H1 (cell line): ENCODE measurements at regions not wholly inside any gene's neighbourhood (a gene's known extent, or its start where the extent isn't known, plus 50 kb on each side); places are given as distances from the start of the nearest gene placed in this dataset.

ENCODE experiments used
- EP300 ChIP-seq, 2 experiments: IDR thresholded peaks; 1 replicate in 1 of 2; 2 replicates in 1 of 2; pipeline ENCODE4 v1.6.1; 2011 to 2012; ENCODE audit warnings: low read depth in 2 of 2, low read length in 2 of 2, mild to moderate bottlenecking in 2 of 2, borderline replicate concordance in 1 of 2, inconsistent platforms in 1 of 2, moderate library complexity in 1 of 2
- GABPA ChIP-seq: IDR thresholded peaks from 2 replicates; pipeline ENCODE4 v1.6.1; 2011; ENCODE audit warnings: mild to moderate bottlenecking, low read length, moderate library complexity, borderline replicate concordance; ENCODE audit not compliant: insufficient read depth
- ZNF274 ChIP-seq: IDR thresholded peaks from 2 replicates; pipeline ENCODE4 v1.7.0; 2012; ENCODE audit warnings: low read length, borderline replicate concordance; ENCODE audit errors: extremely low read depth
- TF ChIP-seq, protein P1 (sequence below): IDR thresholded peaks from 2 replicates; pipeline ENCODE4 v1.6.1; 2012; ENCODE audit warnings: inconsistent platforms

DNA sequence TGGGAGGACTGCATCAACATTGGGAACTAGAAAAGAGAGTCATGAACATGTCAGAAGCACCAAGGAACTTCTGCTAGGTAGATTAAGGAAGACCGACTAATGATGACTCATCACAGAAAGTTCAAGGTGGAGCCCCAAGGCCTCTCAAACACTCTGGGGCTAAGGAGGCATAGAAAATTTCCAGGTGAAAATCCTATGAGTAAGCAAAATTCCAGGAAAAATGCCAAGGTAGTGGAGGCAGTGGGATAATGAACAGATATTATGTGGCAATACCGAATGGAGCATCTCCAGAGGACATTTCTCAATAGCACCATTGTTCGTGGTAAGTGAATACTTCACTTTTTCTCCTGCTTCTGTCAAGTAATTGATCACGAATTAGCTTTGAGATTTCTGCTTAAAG is 336.5 kb downstream of the MZT1 start (continued):
- TF ChIP-seq, protein P1, sequence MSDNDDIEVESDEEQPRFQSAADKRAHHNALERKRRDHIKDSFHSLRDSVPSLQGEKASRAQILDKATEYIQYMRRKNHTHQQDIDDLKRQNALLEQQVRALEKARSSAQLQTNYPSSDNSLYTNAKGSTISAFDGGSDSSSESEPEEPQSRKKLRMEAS, result no peak
- TF ChIP-seq ZNF274 (no peak), EP300 (IDR thresholded peaks at IDR 0.05; ENCODE audit: borderline replicate concordance in 1 of 2, low read depth in 2 of 2, low read length in 2 of 2) (no peak), GABPA (no peak)
